ENCODE measurements at regions not wholly inside any gene's neighbourhood (a gene's known extent, or its start where the extent isn't known, plus 50 kb on each side); places are given as distances from the start of the nearest gene placed in this dataset.
A peak's percentile ranks its signal among the peaks of the same experiment; 100 is the strongest.

- H3K4me3 ChIP-seq = no peak overlapping the region
- no peak overlapping the region for H2AFZ ChIP-seq
- no peaks in the 10 kb centered on the region for H3K79me2 ChIP-seq
- H3K4me2 ChIP-seq = no peak overlapping the region
- H3K27ac ChIP-seq = no peak overlapping the region
- TF ChIP-seq EZH2phosphoT487 (IDR thresholded peaks at IDR 0.05; ENCODE audit: low read depth, severe bottlenecking, unreplicated experiment) = no peak
- no peak for TF ChIP-seq CTCF (IDR thresholded peaks at IDR 0.05; ENCODE audit: poor library complexity)
- TF ChIP-seq EZH2 (IDR thresholded peaks at IDR 0.05; ENCODE audit: borderline replicate concordance) = no peak
- H3K36me3 ChIP-seq (replicated peaks; ENCODE audit: insufficient read depth, low read depth) = no peaks in the 10 kb centered on the region
- WGBS (ENCODE audit: low lambda C conversion rate, missing lambda C conversion rate) = 86% methylated on average over 2 of the region's 2 CpGs
- H3K9me3 ChIP-seq (ENCODE audit: low read depth) = no peaks in the 10 kb centered on the region
- no peaks in the 10 kb centered on the region for H3K4me1 ChIP-seq (ENCODE audit: insufficient read depth)
- no peaks in the 10 kb centered on the region for H3K27me3 ChIP-seq
- no peaks in the 10 kb centered on the region for H4K20me1 ChIP-seq (ENCODE audit: insufficient read depth, poor library complexity, severe bottlenecking)
- DNase-seq (ENCODE audit: low spot score) = no peak
- no peaks in the 10 kb centered on the region for H3K9me2 ChIP-seq (replicated peaks; ENCODE audit: insufficient read depth)
Observed at GRCh38 chr21:28523367-28523766, 469.3 kb downstream of the LTN1 start.

- no peak overlapping the region for H3K4me2 ChIP-seq
Observed at GRCh38 chr21:28522014-28522799, 470.5 kb downstream of the LTN1 start.

GRCh38 chr21:28518630-28519029 lies 474.0 kb downstream of the LTN1 start:
- DNase-seq (ENCODE audit: low spot score) = no peak
- Histone ChIP-seq H3K27me3 (no peaks in the 10 kb centered on the region), H3K4me3 (no peak overlapping the region), H3K9me3 (ENCODE audit: low read depth) (no peaks in the 10 kb centered on the region), H3K27ac (no peak overlapping the region), H3K4me2 (no peak overlapping the region), H3K9me2 (replicated peaks; ENCODE audit: insufficient read depth) (no peaks in the 10 kb centered on the region), H3K4me1 (ENCODE audit: insufficient read depth) (no peaks in the 10 kb centered on the region), H3K79me2 (no peaks in the 10 kb centered on the region), H2AFZ (no peak overlapping the region), H4K20me1 (ENCODE audit: insufficient read depth, poor library complexity, severe bottlenecking) (no peaks in the 10 kb centered on the region), H3K36me3 (replicated peaks; ENCODE audit: insufficient read depth, low read depth) (no peaks in the 10 kb centered on the region)
- no peak for TF ChIP-seq EZH2 (IDR thresholded peaks at IDR 0.05; ENCODE audit: borderline replicate concordance)
- TF ChIP-seq EZH2phosphoT487 (IDR thresholded peaks at IDR 0.05; ENCODE audit: low read depth, severe bottlenecking, unreplicated experiment) = no peak
- TF ChIP-seq CTCF (IDR thresholded peaks at IDR 0.05; ENCODE audit: poor library complexity) = no peak
- 80% methylated on average over 3 of the region's 3 CpGs for WGBS (ENCODE audit: low lambda C conversion rate, missing lambda C conversion rate)

More at GRCh38 chr21:28522014-28522799, 470.5 kb downstream of the LTN1 start:
- no peak overlapping the region for H3K4me3 ChIP-seq
- H3K27me3 ChIP-seq = no peaks in the 10 kb centered on the region
- no peaks in the 10 kb centered on the region for H3K79me2 ChIP-seq
- peak overlapping the region; percentile 5 for H2AFZ ChIP-seq
- peak; percentile 50 for DNase-seq (ENCODE audit: low spot score)
- WGBS (ENCODE audit: low lambda C conversion rate, missing lambda C conversion rate) = 56% methylated on average over 9 of the region's 9 CpGs
- H3K4me1 ChIP-seq (ENCODE audit: insufficient read depth) = no peaks in the 10 kb centered on the region
- no peak overlapping the region for H3K27ac ChIP-seq
- TF ChIP-seq EZH2phosphoT487 (IDR thresholded peaks at IDR 0.05; ENCODE audit: low read depth, severe bottlenecking, unreplicated experiment) (no peak), EZH2 (IDR thresholded peaks at IDR 0.05; ENCODE audit: borderline replicate concordance) (no peak), CTCF (IDR thresholded peaks at IDR 0.05; ENCODE audit: poor library complexity) (peak; percentile 47)
- H3K9me3 ChIP-seq (ENCODE audit: low read depth) = no peaks in the 10 kb centered on the region
- no peaks in the 10 kb centered on the region for H4K20me1 ChIP-seq (ENCODE audit: insufficient read depth, poor library complexity, severe bottlenecking)
- H3K9me2 ChIP-seq (replicated peaks; ENCODE audit: insufficient read depth) = no peaks in the 10 kb centered on the region
- no peaks in the 10 kb centered on the region for H3K36me3 ChIP-seq (replicated peaks; ENCODE audit: insufficient read depth, low read depth)
